ENCODE measurements at regions not wholly inside any gene's neighbourhood (a gene's known extent, or its start where the extent isn't known, plus 50 kb on each side); places are given as distances from the start of the nearest gene placed in this dataset.

DNA sequence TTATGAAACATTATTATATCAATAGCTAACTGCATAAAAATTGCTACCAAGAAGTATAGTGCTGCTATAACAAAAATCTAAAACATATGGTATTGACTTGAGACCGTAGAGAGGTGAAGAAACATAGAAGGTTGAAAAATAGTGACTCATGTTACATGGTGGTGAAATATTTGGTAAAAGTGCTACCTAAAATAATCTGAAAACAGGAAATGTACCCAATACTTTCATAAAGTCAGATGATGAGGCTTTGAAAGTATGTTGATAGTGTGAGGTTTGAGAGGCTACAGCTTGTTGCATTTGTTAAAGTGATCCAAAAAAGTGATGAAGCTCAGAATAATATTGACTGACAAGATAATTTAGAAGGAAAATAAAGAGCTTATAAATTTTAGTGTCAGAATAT lies 718.7 kb upstream of the SLC8A1 start:
- TF ChIP-seq, protein P1, sequence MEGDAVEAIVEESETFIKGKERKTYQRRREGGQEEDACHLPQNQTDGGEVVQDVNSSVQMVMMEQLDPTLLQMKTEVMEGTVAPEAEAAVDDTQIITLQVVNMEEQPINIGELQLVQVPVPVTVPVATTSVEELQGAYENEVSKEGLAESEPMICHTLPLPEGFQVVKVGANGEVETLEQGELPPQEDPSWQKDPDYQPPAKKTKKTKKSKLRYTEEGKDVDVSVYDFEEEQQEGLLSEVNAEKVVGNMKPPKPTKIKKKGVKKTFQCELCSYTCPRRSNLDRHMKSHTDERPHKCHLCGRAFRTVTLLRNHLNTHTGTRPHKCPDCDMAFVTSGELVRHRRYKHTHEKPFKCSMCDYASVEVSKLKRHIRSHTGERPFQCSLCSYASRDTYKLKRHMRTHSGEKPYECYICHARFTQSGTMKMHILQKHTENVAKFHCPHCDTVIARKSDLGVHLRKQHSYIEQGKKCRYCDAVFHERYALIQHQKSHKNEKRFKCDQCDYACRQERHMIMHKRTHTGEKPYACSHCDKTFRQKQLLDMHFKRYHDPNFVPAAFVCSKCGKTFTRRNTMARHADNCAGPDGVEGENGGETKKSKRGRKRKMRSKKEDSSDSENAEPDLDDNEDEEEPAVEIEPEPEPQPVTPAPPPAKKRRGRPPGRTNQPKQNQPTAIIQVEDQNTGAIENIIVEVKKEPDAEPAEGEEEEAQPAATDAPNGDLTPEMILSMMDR (IDR thresholded peaks at IDR 0.05; ENCODE audit: insufficient read depth, low read depth, low read length, missing control alignments), result no peak
- DNase-seq (ENCODE audit: low read depth), result no peak
- no peak overlapping the region for H3K4me3 ChIP-seq (ENCODE audit: low read length)

DNA sequence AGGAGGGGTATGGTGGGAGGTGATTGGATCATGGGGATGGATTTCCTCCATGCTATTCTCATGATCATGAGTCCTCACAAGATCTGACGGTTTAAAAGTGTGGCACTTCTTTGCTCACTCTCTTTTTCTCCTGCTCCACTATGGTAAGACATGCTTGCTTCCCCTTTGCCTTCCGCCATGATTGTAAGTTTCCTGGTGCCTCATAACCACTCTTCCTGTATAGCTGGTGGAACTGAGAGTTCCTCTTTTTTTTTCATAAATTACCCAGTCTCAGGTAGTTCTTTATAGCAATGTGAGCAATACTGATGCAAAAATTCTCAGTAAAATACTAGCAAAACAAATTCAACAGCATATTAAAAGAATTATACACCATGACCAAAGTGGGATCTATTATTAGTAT lies 728.5 kb upstream of the SLC8A1 start:
- no peak for DNase-seq (ENCODE audit: low read depth)
- TF ChIP-seq, protein P1 (IDR thresholded peaks at IDR 0.05; ENCODE audit: insufficient read depth, low read depth, low read length, missing control alignments), result no peak
- no peak overlapping the region for H3K4me3 ChIP-seq (ENCODE audit: low read length)

- TF ChIP-seq, protein P1 (IDR thresholded peaks at IDR 0.05; ENCODE audit: insufficient read depth, low read depth, low read length, missing control alignments), result no peak
- no peak overlapping the region for H3K4me3 ChIP-seq (ENCODE audit: low read length)
- no peak for DNase-seq (ENCODE audit: low read depth)
Measured at GRCh38 chr2:41182961-41183360, 731.1 kb upstream of the SLC8A1 start.

DNA sequence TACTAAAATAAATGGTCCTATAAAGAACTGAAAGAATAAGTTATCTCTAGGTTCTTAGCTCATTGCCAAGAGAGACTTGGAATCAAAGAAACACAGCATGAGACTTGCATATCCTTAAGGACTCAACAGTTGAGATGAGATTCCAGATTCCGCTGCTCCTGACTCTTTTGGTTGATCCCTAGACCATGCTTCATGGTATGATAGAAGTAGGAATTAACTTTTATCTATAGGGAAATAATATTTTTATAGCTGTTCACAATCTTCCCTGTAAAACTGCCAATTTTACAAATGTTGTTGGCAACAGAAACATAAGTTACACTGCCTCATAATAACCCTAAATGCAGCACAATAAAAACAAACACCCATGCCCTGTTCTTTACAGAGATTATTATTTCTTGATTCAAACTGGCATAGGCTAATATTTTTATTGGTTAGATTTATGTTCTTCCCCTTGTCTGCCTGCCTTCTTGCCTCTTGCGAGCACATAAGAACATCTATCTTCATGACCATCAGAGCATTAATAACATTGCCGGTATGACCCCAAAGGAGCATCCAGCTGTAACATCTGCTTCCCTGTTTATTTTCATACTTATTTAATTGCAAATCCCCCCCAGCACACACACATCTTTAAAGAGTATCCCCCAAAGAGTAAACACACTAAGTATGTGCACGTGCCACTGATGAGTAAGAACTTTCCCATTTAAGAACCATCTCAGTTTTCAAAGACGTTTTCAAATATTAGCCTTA lies 735.7 kb upstream of the SLC8A1 start:
- no peak overlapping the region for H3K4me3 ChIP-seq (ENCODE audit: low read length)
- TF ChIP-seq, protein P1 (IDR thresholded peaks at IDR 0.05; ENCODE audit: insufficient read depth, low read depth, low read length, missing control alignments), result no peak
- DNase-seq (ENCODE audit: low read depth), result no peak

- TF ChIP-seq, protein P1 (IDR thresholded peaks at IDR 0.05; ENCODE audit: insufficient read depth, low read depth, low read length, missing control alignments), result no peak
- H3K4me3 ChIP-seq (ENCODE audit: low read length), result no peak overlapping the region
- DNase-seq (ENCODE audit: low read depth), result no peak
Measured at GRCh38 chr2:41194230-41194629, 742.3 kb upstream of the SLC8A1 start.

GRCh38 chr2:41197781-41198180 lies 745.9 kb upstream of the SLC8A1 start:
- DNase-seq (ENCODE audit: low read depth), result peak; percentile 8

More at GRCh38 chr2:41197781-41198180, 745.9 kb upstream of the SLC8A1 start:
- TF ChIP-seq, protein P1 (IDR thresholded peaks at IDR 0.05; ENCODE audit: insufficient read depth, low read depth, low read length, missing control alignments), result no peak
- no peak overlapping the region for H3K4me3 ChIP-seq (ENCODE audit: low read length)
